HEK293T (cell line): ENCODE measurements at regions not wholly inside any gene's neighbourhood (a gene's known extent, or its start where the extent isn't known, plus 50 kb on each side); places are given as distances from the start of the nearest gene placed in this dataset.

ENCODE experiments used
- CTBP1 ChIP-seq: fragments of 450-650 bp; IDR thresholded peaks from 2 replicates; pipeline ENCODE4 v1.6.1; 2016; ENCODE audit warnings: borderline replicate concordance
- ELF4 ChIP-seq: fragments of 450-650 bp; IDR thresholded peaks from 2 replicates; pipeline ENCODE4 v1.6.1; 2017; ENCODE audit warnings: antibody characterized with exemption
- FOXM1 ChIP-seq: fragments of 450-650 bp; IDR thresholded peaks from 2 replicates; pipeline ENCODE4 v1.6.1; 2017; ENCODE audit warnings: mild to moderate bottlenecking, borderline replicate concordance
- NFRKB ChIP-seq: fragments of 450-650 bp; IDR thresholded peaks from 2 replicates; pipeline ENCODE4 v1.6.1; 2016; ENCODE audit warnings: mild to moderate bottlenecking, moderate library complexity
- SP1 ChIP-seq: fragments of 450-650 bp; IDR thresholded peaks from 2 replicates; pipeline ENCODE4 v1.6.1; 2017
- SUZ12 ChIP-seq: fragments of 450-650 bp; IDR thresholded peaks from 2 replicates; pipeline ENCODE4 v1.6.1; 2016; ENCODE audit warnings: mild to moderate bottlenecking
- ZNF384 ChIP-seq: fragments of 450-650 bp; IDR thresholded peaks from 2 replicates; pipeline ENCODE4 v1.6.1; 2016

GRCh38 chr1:38430949-38431348, 384.4 kb upstream of the POU3F1 start:
- TF ChIP-seq SUZ12 (no peak), NFRKB (no peak), SP1 (no peak), CTBP1 (no peak), ELF4 (no peak), FOXM1 (no peak), ZNF384 (no peak)
